ENCODE measurements at regions not wholly inside any gene's neighbourhood (a gene's known extent, or its start where the extent isn't known, plus 50 kb on each side); places are given as distances from the start of the nearest gene placed in this dataset.
"Not testable (repeated sequence)": the region's sequence is repeated elsewhere in the genome, so short reads cannot be mapped to it uniquely, and the experiment has no call there.

DNA sequence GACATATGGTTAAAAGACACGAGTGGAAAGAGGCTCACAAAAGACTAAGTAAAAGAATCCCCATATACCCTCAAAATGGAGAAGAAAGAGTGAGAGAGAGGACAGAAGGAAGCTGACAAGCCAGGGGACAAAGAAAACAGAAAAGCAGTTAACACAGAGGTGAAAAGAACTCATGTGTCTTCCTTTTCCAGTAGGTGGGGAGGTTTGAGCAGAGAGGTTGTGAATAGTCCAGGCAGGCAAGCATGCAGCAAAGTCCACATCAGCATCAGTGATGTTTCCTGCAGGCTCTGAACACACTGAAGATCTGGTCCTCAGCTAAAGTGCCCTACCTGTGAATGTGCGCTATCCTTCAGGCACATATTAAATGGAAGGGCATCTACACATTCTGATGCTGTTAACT is 196.5 kb upstream of the IRAK1BP1 start:
- Histone ChIP-seq H3K9me3 (ENCODE audit: control insufficient read depth, low read depth, low read length) (peaks cover 6% of the 10 kb centered on the region), H3K27me3 (ENCODE audit: control insufficient read depth, insufficient read depth, low read length) (no peaks in the 10 kb centered on the region), H3K27ac (ENCODE audit: low read length) (no peak overlapping the region), H3K4me1 (ENCODE audit: control insufficient read depth, low read depth, low read length) (peaks cover 11% of the 10 kb centered on the region), H3K4me3 (ENCODE audit: low read length) (no peak overlapping the region), H3K36me3 (ENCODE audit: control insufficient read depth, low read depth, low read length) (no peaks in the 10 kb centered on the region), H3K9ac (ENCODE audit: low read length) (no peak overlapping the region)

DNA sequence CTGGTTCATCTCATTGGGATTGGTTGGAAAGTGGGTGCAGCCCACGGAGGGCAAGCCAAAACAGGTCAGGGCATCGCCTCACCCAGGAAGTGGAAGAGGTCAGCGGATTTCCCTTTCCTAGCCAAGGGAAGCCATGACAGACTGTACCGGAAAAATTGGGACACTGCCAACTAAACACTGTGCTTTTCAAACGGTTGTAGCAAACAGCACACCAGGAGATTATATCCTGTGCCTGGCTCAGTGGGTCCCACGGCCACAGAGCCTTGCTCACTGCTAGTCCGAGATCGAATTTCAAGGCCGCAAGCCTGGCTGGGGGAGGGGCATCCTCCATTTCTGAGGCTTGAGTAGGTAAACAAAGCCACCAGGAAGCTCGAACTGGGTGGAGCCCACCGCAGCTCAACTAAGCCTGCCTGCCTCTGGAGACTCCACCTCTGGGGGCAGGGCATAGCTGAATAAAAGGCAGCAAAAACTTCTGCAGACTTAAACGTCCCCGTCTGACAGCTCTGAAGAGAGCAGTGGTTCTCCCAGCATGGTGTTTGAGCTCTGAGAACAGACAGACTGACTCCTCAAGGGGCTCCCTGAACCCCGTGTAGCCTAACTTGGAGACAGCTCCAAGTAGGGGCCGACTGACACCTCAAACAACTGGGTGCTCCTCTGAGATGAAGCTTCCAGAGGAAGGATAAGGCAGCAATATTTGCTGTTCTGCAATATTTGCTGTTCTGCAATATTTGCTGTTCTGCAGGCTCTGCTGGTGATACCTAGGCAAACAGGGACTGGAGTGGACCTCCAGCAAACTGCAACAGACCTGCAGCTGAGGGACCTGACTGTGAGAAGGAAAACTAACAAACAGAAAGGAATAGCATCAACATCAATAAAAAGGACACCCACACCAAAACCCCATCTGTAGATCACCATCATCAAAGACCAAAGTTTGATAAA is 191.0 kb upstream of the IRAK1BP1 start:
- not testable (repeated sequence) for H3K9ac ChIP-seq (ENCODE audit: low read length); H3K27ac ChIP-seq (ENCODE audit: low read length); H3K9me3 ChIP-seq (ENCODE audit: control insufficient read depth, low read depth, low read length); H3K4me1 ChIP-seq (ENCODE audit: control insufficient read depth, low read depth, low read length); H3K4me3 ChIP-seq (ENCODE audit: low read length); H3K36me3 ChIP-seq (ENCODE audit: control insufficient read depth, low read depth, low read length); H3K27me3 ChIP-seq (ENCODE audit: control insufficient read depth, insufficient read depth, low read length)

DNA sequence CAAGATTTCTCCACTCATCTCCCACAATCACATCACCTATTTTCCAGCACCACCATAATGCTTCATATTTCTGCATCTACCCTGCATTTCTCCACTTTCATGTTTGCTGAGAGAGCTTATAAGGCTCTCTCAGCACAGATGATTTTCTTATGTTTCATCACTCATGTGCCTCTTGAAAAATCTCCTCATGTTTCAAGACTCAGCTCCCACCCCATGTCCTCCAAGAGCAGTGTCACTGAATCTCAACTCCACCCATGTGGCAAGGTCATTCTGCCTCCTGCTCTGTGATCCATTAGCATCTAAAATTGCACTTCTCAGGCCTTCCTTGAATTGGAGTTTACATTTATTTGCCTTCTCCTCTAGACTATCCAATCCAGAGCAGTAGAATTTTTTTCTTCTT is 178.7 kb upstream of the IRAK1BP1 start:
- Histone ChIP-seq H3K4me1 (ENCODE audit: control insufficient read depth, low read depth, low read length) (no peaks in the 10 kb centered on the region), H3K9me3 (ENCODE audit: control insufficient read depth, low read depth, low read length) (no peaks in the 10 kb centered on the region), H3K36me3 (ENCODE audit: control insufficient read depth, low read depth, low read length) (no peaks in the 10 kb centered on the region)

DNA sequence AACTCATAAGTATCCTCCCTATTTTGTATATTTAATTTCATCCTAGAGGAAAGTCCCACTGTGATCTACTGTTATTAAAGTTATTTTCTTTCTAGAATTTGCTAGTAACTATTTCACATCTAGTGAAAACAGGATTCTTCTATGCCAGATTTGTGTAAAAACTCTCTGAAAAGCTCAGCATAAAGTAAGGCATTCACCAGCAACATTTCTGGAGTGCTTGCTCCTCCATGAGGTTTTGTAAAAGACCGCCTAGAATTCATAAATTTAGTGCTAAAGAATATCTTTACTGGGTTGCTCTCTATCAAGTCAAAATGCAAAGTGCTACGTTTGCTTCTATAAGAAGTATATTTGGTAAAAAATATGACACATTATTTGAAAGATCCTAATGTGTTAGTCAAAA is 173.5 kb upstream of the IRAK1BP1 start:
- Histone ChIP-seq H3K4me1 (ENCODE audit: control insufficient read depth, low read depth, low read length) (no peaks in the 10 kb centered on the region), H3K36me3 (ENCODE audit: control insufficient read depth, low read depth, low read length) (no peaks in the 10 kb centered on the region), H3K9me3 (ENCODE audit: control insufficient read depth, low read depth, low read length) (no peaks in the 10 kb centered on the region), H3K4me3 (ENCODE audit: low read length) (no peak overlapping the region), H3K27ac (ENCODE audit: low read length) (no peak overlapping the region), H3K27me3 (ENCODE audit: control insufficient read depth, insufficient read depth, low read length) (no peaks in the 10 kb centered on the region), H3K9ac (ENCODE audit: low read length) (no peak overlapping the region)

More for the DNA sequence above, 178.7 kb upstream of the IRAK1BP1 start:
- Histone ChIP-seq H3K4me3 (ENCODE audit: low read length) (no peak overlapping the region), H3K27ac (ENCODE audit: low read length) (no peak overlapping the region), H3K9ac (ENCODE audit: low read length) (no peak overlapping the region), H3K27me3 (ENCODE audit: control insufficient read depth, insufficient read depth, low read length) (no peaks in the 10 kb centered on the region)

DNA sequence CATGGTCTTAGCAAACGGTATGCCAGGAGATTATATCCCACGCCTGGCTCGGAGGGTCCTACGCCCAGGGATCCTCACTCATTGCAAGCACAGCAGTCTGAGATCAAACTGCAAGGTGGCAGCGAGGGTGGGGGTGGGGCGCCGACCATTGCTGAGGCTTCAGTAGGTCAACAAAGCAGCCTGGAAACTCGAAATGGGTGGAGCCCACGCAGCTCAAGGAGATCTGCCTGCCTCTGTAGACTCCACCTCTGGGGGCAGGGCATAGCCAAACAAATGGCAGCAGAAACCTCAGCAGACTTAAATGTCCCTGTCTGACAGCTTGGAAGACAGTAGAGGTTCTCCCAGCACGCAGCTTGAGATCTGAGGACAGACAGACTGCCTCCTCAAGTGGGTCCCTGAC is 172.7 kb upstream of the IRAK1BP1 start:
- not testable (repeated sequence) for H3K4me3 ChIP-seq (ENCODE audit: low read length); H3K4me1 ChIP-seq (ENCODE audit: control insufficient read depth, low read depth, low read length); H3K9ac ChIP-seq (ENCODE audit: low read length); H3K36me3 ChIP-seq (ENCODE audit: control insufficient read depth, low read depth, low read length); H3K27ac ChIP-seq (ENCODE audit: low read length); H3K27me3 ChIP-seq (ENCODE audit: control insufficient read depth, insufficient read depth, low read length); H3K9me3 ChIP-seq (ENCODE audit: control insufficient read depth, low read depth, low read length)

DNA sequence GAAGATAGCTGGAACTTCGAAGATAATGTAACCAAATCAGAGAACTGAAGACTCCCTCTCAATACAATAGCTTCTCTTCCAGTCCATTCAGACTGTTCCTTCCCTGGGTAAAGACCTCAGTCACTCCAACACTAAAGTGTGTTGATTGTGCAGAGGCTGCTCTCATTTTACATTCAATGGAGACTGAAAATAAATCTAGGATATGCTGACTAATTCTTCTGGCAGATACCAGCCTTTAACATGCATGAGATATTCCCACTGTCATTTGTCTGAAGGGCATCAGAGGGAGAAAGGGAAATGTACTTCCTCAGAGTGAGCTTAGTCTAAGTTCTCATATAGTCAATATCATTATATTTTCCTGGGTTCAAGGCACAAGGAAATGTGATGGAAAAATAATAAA is 166.4 kb upstream of the IRAK1BP1 start:
- Histone ChIP-seq H3K27ac (ENCODE audit: low read length) (no peak overlapping the region), H3K36me3 (ENCODE audit: control insufficient read depth, low read depth, low read length) (no peaks in the 10 kb centered on the region), H3K27me3 (ENCODE audit: control insufficient read depth, insufficient read depth, low read length) (no peaks in the 10 kb centered on the region), H3K9me3 (ENCODE audit: control insufficient read depth, low read depth, low read length) (no peaks in the 10 kb centered on the region), H3K4me1 (ENCODE audit: control insufficient read depth, low read depth, low read length) (no peaks in the 10 kb centered on the region), H3K4me3 (ENCODE audit: low read length) (no peak overlapping the region), H3K9ac (ENCODE audit: low read length) (no peak overlapping the region)

DNA sequence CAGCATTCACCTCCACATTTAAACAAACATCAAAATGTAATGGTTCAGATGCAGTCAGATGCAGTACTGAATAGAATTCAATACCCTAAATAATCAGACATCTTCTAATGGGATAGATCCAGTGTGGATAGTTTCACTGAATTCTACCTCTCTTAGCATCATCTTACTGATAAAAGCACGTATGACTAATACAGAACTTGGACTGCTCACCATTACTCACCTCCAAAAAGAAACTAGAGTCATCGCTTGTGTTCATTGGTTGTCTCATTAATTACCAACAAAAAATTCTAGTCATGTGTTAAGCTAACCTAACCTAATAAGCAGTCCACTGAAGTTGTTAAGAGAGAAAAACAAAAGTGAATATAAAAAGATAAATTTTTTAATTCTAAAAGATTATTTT is 165.9 kb upstream of the IRAK1BP1 start:
- H3K4me1 ChIP-seq (ENCODE audit: control insufficient read depth, low read depth, low read length), result no peaks in the 10 kb centered on the region
- no peak overlapping the region for H3K4me3 ChIP-seq (ENCODE audit: low read length)
- H3K9me3 ChIP-seq (ENCODE audit: control insufficient read depth, low read depth, low read length), result no peaks in the 10 kb centered on the region
- H3K36me3 ChIP-seq (ENCODE audit: control insufficient read depth, low read depth, low read length), result no peaks in the 10 kb centered on the region
- no peaks in the 10 kb centered on the region for H3K27me3 ChIP-seq (ENCODE audit: control insufficient read depth, insufficient read depth, low read length)
- H3K9ac ChIP-seq (ENCODE audit: low read length), result no peak overlapping the region
- no peak overlapping the region for H3K27ac ChIP-seq (ENCODE audit: low read length)

DNA sequence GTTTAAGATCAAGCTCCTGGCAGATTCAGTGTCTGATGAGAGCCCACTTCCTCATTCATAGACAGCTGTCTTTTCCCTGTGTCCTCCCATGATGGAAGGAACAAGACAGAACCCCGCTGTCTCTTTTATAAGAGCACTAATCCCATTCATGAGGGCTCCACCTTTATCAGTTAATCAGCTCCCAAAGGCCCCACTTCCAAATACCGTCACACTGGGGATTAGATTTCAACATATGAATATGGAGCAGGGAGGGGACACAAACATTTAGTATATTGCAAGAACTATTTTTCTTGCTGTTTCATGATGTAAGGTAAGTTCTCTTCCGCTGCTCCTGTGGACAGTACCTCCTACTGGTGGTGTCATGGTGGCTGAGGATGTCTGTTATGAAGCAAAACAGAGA is 158.3 kb upstream of the IRAK1BP1 start:
- Histone ChIP-seq H3K27me3 (ENCODE audit: control insufficient read depth, insufficient read depth, low read length) (no peaks in the 10 kb centered on the region), H3K9me3 (ENCODE audit: control insufficient read depth, low read depth, low read length) (no peaks in the 10 kb centered on the region), H3K4me1 (ENCODE audit: control insufficient read depth, low read depth, low read length) (no peaks in the 10 kb centered on the region), H3K27ac (ENCODE audit: low read length) (no peak overlapping the region), H3K4me3 (ENCODE audit: low read length) (no peak overlapping the region), H3K36me3 (ENCODE audit: control insufficient read depth, low read depth, low read length) (no peaks in the 10 kb centered on the region), H3K9ac (ENCODE audit: low read length) (no peak overlapping the region)

DNA sequence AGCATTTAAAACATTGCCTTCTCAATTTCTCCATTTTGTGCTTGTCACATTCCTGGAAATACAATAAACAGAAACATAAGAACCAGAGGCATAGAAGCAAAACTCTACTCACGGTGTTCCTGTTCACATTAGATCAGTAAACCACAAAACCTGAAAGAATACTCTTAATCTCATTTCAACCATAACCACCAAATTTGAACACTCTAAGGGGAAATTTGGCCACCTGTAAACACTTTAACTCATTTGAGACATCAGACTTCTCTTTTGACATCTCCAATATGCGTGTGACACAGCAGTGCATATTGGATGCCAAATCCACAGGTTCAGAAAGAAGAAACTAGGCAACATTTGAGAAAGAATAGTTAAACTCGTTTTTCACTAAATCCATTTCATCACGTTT is 153.8 kb upstream of the IRAK1BP1 start:
- no peaks in the 10 kb centered on the region for H3K27me3 ChIP-seq (ENCODE audit: control insufficient read depth, insufficient read depth, low read length)
- no peak overlapping the region for H3K9ac ChIP-seq (ENCODE audit: low read length)
- no peaks in the 10 kb centered on the region for H3K9me3 ChIP-seq (ENCODE audit: control insufficient read depth, low read depth, low read length)
- H3K36me3 ChIP-seq (ENCODE audit: control insufficient read depth, low read depth, low read length), result no peaks in the 10 kb centered on the region
- no peaks in the 10 kb centered on the region for H3K4me1 ChIP-seq (ENCODE audit: control insufficient read depth, low read depth, low read length)
- H3K27ac ChIP-seq (ENCODE audit: low read length), result no peak overlapping the region
- H3K4me3 ChIP-seq (ENCODE audit: low read length), result no peak overlapping the region

DNA sequence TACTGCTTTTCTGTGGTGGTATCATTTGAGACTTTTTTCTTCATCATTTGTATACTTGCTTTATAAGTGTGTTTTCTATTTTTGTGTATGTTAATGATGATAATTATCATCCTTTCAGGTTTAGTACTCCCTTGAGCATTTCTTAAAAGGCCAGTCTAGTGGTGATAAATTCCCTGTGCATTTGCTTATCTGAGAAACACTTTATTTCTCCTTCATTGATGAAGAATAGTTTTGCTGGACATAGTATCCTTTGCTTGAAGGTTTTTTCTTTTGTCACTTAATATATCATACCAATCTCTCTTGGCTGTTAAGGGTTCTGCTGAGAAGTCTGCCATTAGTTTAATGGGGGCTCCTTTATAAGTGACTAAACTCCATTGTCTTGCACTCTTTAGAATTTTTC is 123.2 kb upstream of the IRAK1BP1 start:
- peaks cover 9% of the 10 kb centered on the region for H3K9me3 ChIP-seq (ENCODE audit: control insufficient read depth, low read depth, low read length)
- no peaks in the 10 kb centered on the region for H3K4me1 ChIP-seq (ENCODE audit: control insufficient read depth, low read depth, low read length)
- no peak overlapping the region for H3K4me3 ChIP-seq (ENCODE audit: low read length)
- no peak overlapping the region for H3K9ac ChIP-seq (ENCODE audit: low read length)
- no peaks in the 10 kb centered on the region for H3K36me3 ChIP-seq (ENCODE audit: control insufficient read depth, low read depth, low read length)
- no peaks in the 10 kb centered on the region for H3K27me3 ChIP-seq (ENCODE audit: control insufficient read depth, insufficient read depth, low read length)
- no peak overlapping the region for H3K27ac ChIP-seq (ENCODE audit: low read length)

DNA sequence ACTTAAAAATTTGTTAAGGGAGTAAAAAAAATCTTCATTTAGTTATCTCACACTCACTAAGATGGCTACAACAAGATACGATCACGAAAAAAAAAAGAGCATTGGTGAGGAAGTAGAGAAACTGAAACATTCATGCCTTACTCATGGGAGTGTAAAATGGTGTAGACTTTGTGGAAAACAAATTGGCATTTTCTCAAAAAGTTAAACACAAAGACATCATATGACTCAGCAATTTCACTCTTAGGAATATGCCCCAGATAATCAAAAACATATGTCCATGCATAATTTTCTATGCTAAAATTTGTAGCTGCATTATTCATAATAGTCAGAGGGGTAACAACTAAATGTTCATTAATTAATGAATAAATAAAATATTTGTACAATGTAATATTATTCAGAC is 120.9 kb upstream of the IRAK1BP1 start:
- Histone ChIP-seq H3K9me3 (ENCODE audit: control insufficient read depth, low read depth, low read length) (peaks cover 9% of the 10 kb centered on the region), H3K9ac (ENCODE audit: low read length) (no peak overlapping the region), H3K4me3 (ENCODE audit: low read length) (no peak overlapping the region), H3K4me1 (ENCODE audit: control insufficient read depth, low read depth, low read length) (no peaks in the 10 kb centered on the region), H3K27ac (ENCODE audit: low read length) (no peak overlapping the region), H3K36me3 (ENCODE audit: control insufficient read depth, low read depth, low read length) (no peaks in the 10 kb centered on the region), H3K27me3 (ENCODE audit: control insufficient read depth, insufficient read depth, low read length) (no peaks in the 10 kb centered on the region)

DNA sequence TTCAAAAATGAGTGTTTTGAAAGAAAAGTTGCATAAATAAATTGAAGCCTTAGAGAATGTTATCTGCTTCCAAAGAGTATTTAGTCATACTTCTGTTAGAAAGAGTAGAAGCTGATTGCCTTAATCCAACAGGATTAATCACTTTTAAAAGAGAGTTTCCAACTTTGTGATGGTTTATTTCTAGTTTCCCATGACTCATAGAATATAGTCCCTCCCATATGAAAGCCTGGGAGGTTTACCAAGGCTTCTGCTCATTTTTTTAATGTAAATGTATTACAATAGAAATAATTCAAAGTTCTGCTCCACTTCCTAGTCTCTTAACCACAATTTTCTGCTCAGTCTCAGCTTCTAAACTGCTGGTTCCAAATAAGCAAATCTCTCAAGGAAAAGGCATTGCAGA is 118.0 kb upstream of the IRAK1BP1 start:
- H3K27me3 ChIP-seq (ENCODE audit: control insufficient read depth, insufficient read depth, low read length), result no peaks in the 10 kb centered on the region
- peaks cover 6% of the 10 kb centered on the region for H3K9me3 ChIP-seq (ENCODE audit: control insufficient read depth, low read depth, low read length)
- no peak overlapping the region for H3K27ac ChIP-seq (ENCODE audit: low read length)
- no peak overlapping the region for H3K4me3 ChIP-seq (ENCODE audit: low read length)
- no peaks in the 10 kb centered on the region for H3K4me1 ChIP-seq (ENCODE audit: control insufficient read depth, low read depth, low read length)
- H3K9ac ChIP-seq (ENCODE audit: low read length), result no peak overlapping the region
- no peaks in the 10 kb centered on the region for H3K36me3 ChIP-seq (ENCODE audit: control insufficient read depth, low read depth, low read length)
